ENCODE measurements at regions not wholly inside any gene's neighbourhood (a gene's known extent, or its start where the extent isn't known, plus 50 kb on each side); places are given as distances from the start of the nearest gene placed in this dataset.
A peak's percentile ranks its signal among the peaks of the same experiment; 100 is the strongest.

GRCh38 chr3:72322264-72322976 lies 525.8 kb downstream of the SHQ1 start:
- DNase-seq (ENCODE audit: low spot score), result no peak

GRCh38 chr3:72320955-72321303 lies 527.3 kb downstream of the SHQ1 start:
- DNase-seq (ENCODE audit: low spot score), result no peak

- no peak for DNase-seq (ENCODE audit: low spot score)
Observed at GRCh38 chr3:72320095-72320954, 527.9 kb downstream of the SHQ1 start.

- DNase-seq (ENCODE audit: low spot score), result no peak
Observed at GRCh38 chr3:72319194-72320094, 528.8 kb downstream of the SHQ1 start.

- no peak for DNase-seq (ENCODE audit: low spot score)
Observed at GRCh38 chr3:72318504-72319193, 529.6 kb downstream of the SHQ1 start.

GRCh38 chr3:72317491-72317890 lies 530.8 kb downstream of the SHQ1 start:
- no peak for DNase-seq (ENCODE audit: low spot score)

GRCh38 chr3:72316501-72317279 lies 531.6 kb downstream of the SHQ1 start:
- DNase-seq (ENCODE audit: low spot score), result no peak

- no peak for DNase-seq (ENCODE audit: low spot score)
Observed at GRCh38 chr3:72313308-72313707, 528.4 kb upstream of the PROK2 start.

- DNase-seq (ENCODE audit: low spot score), result no peak
Observed at GRCh38 chr3:72312339-72312738, 527.4 kb upstream of the PROK2 start.

GRCh38 chr3:72311425-72311824 lies 526.5 kb upstream of the PROK2 start:
- no peak for DNase-seq (ENCODE audit: low spot score)

- DNase-seq (ENCODE audit: low spot score), result peak; percentile 18
Observed at GRCh38 chr3:72310419-72311380, 525.8 kb upstream of the PROK2 start.

GRCh38 chr3:72309661-72310418 lies 524.9 kb upstream of the PROK2 start:
- DNase-seq (ENCODE audit: low spot score), result no peak

GRCh38 chr3:72308641-72309040 lies 523.7 kb upstream of the PROK2 start:
- no peak for DNase-seq (ENCODE audit: low spot score)

GRCh38 chr3:72307438-72308115 lies 522.6 kb upstream of the PROK2 start:
- no peak for DNase-seq (ENCODE audit: low spot score)

- DNase-seq (ENCODE audit: low spot score), result no peak
Observed at GRCh38 chr3:72306800-72307341, 521.9 kb upstream of the PROK2 start.

- DNase-seq (ENCODE audit: low spot score), result no peak
Observed at GRCh38 chr3:72303926-72304325, 519.0 kb upstream of the PROK2 start.

GRCh38 chr3:72301779-72302178 lies 516.8 kb upstream of the PROK2 start:
- DNase-seq (ENCODE audit: low spot score), result no peak

GRCh38 chr3:72300621-72301020 lies 515.7 kb upstream of the PROK2 start:
- no peak for DNase-seq (ENCODE audit: low spot score)

Measured in HuH-7.5 (cell line).